DOHH2 (cell line): ENCODE measurements at regions not wholly inside any gene's neighbourhood (a gene's known extent, or its start where the extent isn't known, plus 50 kb on each side); places are given as distances from the start of the nearest gene placed in this dataset.

ENCODE experiments used
- EZH2phosphoT487 ChIP-seq: fragments of 200-600 bp; sonication (generic); IDR thresholded peaks from 2 replicates; pipeline ENCODE4 v1.6.1; 2017; ENCODE audit warnings: borderline replicate concordance, mild to moderate bottlenecking, antibody characterized with exemption, low read length, moderate library complexity, mixed read lengths
- TF ChIP-seq, protein P1 (sequence below): fragments of 200-600 bp; sonication (generic); IDR thresholded peaks from one replicate; pipeline ENCODE4 v1.5.1; 2014; ENCODE audit warnings: antibody characterized with exemption, mild to moderate bottlenecking, low read depth, low read length; ENCODE audit not compliant: poor library complexity, severe bottlenecking

DNA sequence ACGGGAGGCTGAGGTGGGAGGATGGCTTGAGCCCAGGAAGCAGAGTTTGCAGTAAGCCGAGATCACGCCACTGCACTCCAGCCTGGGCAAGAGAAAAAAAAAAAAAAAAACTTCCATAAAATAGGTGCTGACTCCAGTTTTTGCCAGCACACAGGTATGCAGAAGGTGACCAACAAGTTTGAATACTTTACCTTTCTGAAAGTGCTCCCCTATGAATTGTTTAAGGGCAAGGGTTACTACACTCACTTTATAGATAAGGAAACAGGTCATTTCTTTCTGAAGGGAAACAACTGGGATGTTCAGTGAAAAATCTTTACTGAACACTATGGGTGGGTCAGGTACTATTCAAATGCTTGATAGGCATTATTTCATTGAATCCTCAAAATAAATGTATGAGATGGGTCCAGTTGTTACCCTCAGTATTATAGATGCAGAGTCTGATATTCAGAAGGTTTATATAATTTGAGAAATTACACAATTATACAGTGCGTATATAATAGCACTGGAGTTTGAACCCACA is 538.5 kb downstream of the INSC start:
- TF ChIP-seq, protein P1, sequence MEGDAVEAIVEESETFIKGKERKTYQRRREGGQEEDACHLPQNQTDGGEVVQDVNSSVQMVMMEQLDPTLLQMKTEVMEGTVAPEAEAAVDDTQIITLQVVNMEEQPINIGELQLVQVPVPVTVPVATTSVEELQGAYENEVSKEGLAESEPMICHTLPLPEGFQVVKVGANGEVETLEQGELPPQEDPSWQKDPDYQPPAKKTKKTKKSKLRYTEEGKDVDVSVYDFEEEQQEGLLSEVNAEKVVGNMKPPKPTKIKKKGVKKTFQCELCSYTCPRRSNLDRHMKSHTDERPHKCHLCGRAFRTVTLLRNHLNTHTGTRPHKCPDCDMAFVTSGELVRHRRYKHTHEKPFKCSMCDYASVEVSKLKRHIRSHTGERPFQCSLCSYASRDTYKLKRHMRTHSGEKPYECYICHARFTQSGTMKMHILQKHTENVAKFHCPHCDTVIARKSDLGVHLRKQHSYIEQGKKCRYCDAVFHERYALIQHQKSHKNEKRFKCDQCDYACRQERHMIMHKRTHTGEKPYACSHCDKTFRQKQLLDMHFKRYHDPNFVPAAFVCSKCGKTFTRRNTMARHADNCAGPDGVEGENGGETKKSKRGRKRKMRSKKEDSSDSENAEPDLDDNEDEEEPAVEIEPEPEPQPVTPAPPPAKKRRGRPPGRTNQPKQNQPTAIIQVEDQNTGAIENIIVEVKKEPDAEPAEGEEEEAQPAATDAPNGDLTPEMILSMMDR = no peak
- TF ChIP-seq EZH2phosphoT487 = no peak
